ENCODE measurements at regions not wholly inside any gene's neighbourhood (a gene's known extent, or its start where the extent isn't known, plus 50 kb on each side); places are given as distances from the start of the nearest gene placed in this dataset.

DNA sequence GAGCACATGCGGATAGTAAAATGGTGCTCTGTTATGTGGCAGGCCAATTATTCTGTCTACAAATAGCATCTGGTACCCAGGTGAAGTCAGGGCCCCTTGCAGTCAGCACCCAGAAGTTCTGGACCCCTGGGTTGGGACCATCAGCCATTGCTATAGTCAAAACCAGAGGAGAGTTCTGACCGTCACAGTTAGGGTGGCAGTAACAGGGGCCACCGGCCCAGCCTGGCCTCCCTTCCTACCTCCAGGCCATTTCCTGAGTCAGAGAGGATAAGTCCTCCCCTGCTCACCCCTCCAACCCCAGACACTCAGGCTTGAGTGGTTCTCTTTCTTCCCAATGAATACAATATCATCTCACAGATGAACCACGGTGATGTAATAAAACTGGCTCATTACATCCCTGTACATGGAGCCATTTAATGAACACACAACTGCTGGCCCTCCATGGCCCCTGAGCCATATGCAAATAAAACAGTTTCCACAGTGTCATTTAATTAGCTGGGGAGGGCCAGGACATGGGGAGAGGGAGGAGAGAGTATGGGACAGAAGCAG is 673.6 kb downstream of the MATN1 start:
- intact Hi-C loops (cut with DNase I) = no loop called here
- no peak for ATAC-seq
- DNase-seq (ENCODE audit: low spot score) = peak; percentile 21

- ATAC-seq = no peak
- peak; percentile 9 for DNase-seq (ENCODE audit: low spot score)
- intact Hi-C loops (cut with DNase I) = no loop called here
Observed at GRCh38 chr1:30048905-30049304, 674.5 kb downstream of the MATN1 start.

DNA sequence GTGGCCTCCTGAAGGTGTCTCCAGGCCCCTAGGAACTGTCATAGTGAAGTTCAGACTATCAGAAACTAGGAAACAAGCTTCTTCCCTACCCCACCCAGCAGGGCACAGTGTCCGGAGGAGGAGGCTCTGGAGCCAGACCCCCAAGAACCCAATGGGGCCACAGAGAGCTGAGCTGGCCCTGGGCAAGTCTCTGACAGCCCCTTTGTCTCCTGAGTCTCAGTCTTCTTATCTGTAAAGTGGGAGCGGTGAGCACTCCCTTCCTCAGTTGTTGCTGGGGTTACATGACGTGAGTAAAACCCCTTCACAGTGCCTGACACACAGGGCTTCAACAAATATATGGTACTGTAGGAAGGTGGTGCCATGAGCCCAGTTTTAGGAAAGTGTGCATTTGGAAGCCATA is 675.8 kb downstream of the MATN1 start:
- ATAC-seq (no peak), DNase-seq (ENCODE audit: low spot score) (peak; percentile 25)
- intact Hi-C loops (cut with DNase I) = no loop called here

DNA sequence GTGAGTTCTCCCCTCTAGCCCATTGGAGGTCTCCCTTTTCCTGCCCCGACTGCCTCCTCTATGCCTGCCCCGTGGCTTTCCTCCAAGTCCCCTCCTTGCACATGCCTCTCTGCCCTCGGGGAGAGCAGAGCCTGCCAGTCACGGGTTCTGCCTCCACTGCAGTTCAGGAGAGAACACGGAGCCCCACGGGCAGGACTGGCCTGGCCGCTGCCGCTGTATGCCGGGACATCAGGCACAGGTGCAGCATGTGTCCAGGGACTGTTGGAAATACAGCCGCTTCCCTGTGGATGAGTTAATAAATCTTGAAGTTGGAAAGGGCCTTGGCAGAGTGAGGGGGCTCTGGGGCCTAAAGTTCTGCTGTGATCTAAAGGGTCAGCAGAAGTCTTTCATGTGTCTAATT is 676.6 kb downstream of the MATN1 start:
- peak; percentile 37 for DNase-seq (ENCODE audit: low spot score)
- intact Hi-C loops (cut with DNase I) = no loop called here
- ATAC-seq = no peak

DNA sequence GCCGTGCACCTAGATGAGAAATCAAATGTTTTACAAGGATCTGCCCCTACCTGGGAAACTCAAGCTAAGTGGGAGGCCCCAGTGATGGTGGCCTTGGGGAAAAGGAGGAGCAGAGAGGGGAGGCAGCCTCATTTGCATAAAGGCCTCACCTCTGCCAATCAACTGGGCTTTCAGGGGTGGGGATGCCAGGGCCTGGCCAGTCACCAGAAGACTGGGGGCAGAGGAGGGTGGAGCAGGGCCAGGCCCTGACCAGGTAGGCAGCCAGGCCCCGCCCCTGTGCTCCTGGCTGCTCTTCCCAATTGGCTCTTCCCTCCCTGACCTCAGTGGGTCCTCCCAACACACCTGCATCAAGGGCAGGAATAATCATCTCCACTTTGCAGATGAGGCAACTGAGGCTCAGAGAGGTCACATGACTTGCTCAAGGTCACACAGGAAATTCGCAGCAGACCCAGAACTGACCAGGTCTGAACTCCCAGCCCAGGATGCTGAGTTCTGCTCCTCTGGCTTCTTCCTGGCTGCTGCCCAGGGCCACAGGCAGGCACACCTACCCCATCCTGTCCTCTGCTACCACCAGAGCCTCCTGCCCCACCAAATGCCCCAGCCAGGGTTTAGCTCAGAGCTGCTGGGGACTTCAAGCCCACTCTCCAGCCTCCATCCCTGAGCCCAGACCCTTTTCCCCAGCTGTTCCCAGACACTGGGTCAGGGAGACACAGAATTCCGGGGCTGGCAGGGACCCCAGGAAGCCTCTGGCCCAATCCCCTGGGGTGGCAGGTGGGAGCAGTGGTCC is 677.9 kb downstream of the MATN1 start:
- DNase-seq (ENCODE audit: low spot score) (peak; percentile 39), ATAC-seq (no peak)
- intact Hi-C loops (cut with DNase I) = no loop called here

- DNase-seq (ENCODE audit: low spot score) = no peak
Observed at GRCh38 chr1:30044656-30045144, 678.7 kb downstream of the MATN1 start.

GRCh38 chr1:30043731-30044408 is 679.5 kb downstream of the MATN1 start:
- intact Hi-C loops (cut with DNase I) = no loop called here
- DNase-seq (ENCODE audit: low spot score) (no peak), ATAC-seq (no peak)

More at GRCh38 chr1:30044656-30045144, 678.7 kb downstream of the MATN1 start:
- intact Hi-C loops (cut with DNase I) = no loop called here
- ATAC-seq = no peak

DNA sequence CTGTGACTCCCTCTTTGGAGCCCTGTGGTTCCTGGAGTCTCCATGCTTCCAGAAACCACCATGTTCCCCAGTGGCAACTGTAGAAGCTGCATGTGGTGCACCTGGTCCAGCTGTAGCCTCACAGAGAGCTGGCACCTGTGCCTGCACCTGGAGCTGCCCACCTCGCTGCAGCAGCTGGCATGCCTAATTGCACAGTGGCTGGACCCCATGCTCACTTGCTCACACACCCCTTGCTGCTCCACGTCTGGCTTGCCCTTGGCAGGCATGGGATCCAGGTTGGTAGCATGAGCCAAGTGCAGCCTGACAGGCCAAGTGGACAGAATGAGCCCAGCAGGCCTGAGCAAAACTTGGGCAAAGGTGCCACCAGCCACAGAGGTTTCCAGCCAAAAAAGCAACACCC is 680.1 kb downstream of the MATN1 start:
- DNase-seq (ENCODE audit: low spot score) (no peak), ATAC-seq (no peak)
- intact Hi-C loops (cut with DNase I) = no loop called here

GRCh38 chr1:30042438-30043147 is 680.8 kb downstream of the MATN1 start:
- DNase-seq (ENCODE audit: low spot score) (no peak), ATAC-seq (no peak)
- intact Hi-C loops (cut with DNase I) = no loop called here

DNA sequence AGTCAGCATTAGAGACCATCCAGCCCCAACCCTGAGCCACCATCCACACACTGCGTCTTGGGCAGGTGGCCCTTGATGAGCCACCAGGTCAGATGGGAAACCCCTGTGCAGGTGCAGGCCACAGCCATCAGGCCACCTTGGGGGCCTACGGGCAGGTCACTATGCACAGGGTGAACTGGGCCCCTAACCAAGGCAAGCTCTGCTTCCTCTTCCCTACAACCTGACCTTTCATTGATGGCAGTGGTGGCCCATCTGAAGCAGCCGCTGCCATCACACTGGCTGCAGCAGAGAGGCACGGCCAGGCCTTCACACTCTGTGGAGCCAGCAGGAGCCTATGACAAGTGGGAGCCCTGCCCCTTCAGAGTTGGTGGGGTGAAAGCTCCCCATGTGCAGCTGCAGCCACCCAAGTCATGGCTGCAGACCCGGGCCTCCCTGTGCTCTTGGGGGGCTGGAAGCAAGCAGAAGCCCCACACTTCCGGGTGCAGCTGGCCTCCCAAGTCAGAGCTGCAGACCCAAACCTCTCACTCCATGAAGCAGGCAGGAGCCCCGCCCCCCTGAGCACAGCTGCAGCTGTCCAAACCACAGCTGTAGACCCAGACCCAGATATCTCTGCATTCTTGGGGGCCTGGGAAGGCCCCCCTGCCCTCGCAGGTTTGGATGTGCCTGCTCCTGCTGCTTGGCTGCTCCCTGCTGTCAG is 681.5 kb downstream of the MATN1 start:
- ATAC-seq (no peak), DNase-seq (ENCODE audit: low spot score) (no peak)
- intact Hi-C loops (cut with DNase I) = no loop called here

DNA sequence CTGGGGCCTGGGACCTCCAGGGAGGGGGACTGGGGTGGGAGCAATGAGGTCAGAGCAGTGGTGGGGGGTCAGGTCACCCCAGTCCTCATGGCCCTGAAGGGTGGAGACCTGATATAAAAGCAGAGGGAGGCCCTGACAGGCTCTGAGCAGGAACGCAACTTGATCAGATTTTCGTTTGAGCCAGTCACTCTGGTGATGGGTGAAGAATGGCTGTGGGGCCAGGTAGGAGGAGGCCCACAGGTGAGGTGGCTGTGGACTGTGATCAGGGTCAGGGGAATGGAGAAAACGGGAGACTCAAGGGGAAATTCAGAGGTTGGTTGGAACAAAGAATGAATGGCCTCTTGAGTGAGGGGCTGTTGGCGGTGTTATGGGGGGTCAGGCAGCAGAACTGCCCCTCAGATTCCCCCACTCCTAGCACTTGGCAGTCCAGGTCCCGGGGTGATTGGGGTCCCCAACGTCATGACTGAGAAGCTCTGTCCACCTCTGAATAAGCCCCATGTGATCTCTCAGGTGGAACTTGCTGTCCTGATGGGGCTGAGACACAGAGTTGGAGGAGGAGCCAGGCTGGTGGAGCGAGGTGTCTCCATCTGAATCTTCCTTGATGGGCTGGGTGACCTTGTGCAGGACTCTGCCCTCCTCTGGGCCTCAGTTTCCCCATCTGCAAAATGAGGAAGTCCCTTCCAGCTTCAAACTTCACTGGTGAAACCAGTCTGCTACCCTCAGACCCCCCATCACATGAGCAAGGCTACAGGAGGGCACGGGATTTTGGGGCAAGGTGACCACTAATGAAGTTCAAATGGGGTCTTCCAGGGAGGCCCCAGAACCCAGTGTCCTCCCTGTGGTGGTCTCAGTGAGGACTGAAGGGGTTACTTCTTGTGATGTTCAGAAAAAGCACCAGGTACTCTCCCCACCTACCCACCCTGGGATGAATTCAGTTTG is 683.0 kb downstream of the MATN1 start:
- DNase-seq (ENCODE audit: low spot score) = no peak
- intact Hi-C loops (cut with DNase I) = no loop called here
- no peak for ATAC-seq

DNA sequence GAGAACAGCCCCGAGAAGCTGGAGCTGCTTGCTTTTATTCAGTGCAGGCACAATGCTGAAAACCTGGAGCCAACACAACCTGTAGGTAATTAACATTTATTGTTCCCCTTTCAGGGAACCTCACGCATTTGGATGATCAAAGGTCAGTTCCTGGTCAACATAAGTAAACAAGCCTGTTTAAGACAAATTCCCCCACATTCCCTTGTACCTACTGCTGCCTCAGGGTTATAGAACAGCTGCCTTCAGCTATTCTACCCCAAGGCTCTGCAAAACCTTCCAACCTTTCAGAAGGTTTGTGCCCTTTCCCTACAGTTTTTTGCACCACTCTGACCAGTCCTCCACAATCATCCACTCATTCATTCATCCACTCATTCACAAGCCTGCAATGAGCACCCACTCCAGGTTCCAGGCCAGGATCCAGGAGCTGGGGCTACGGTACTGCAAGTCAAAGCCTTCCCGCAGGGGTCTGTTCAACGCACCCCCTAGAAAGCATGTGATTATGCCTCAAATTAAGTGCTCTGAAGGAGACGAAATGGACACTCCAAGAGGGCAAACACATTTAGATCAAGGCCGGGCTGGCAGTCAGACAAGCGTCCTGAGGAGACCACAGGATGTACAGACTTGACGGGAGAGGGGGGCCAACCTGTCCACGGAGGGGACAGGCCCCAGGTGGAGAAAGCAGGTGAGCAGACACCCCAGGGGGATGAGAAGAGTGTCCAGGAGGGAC is 683.9 kb downstream of the MATN1 start:
- DNase-seq (ENCODE audit: low spot score) (no peak), ATAC-seq (no peak)
- intact Hi-C loops (cut with DNase I) = no loop called here

DNA sequence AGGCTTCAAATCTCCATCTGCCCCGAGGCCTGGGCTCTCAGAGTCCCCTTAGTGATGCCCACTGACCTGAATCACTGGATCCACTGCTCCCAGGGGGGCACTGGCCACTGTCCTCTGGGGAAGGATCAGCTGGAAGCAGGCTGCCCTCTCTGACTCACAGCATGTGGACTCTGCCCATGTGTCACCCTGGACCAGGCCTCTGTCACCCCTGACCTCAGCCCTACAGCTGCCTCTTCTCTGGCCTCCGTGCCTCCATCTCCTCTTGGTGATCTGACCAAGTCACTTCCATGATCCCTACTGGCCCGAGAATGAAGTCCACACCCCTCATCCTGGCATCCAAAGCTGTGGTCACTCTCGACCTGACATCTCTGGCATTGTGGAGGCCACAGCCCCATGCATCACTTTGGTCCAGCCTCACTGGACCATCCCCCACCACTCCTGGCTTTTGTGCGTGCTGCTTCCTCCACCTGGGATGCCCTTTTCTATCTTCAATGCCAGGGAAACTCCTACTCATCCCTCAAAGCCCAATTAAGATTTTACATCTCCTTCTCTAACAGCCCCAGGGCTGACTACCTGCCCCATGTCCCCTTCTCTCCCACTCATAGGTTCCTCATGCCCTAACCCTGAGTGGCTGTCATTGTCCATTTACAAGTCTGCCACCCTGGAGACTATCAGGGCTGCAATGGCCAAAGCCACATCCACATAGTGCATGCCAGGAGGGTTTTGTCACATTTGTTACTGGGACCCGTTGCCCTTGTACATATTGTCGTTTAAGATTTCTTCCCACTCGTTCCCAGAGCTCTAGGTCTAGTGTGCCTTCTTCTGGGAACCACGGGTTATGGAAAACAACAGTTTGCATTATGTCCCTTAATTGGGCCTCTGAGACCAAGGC is 685.0 kb downstream of the MATN1 start:
- no peak for ATAC-seq
- intact Hi-C loops (cut with DNase I) = no loop called here
- DNase-seq (ENCODE audit: low spot score) = no peak

- intact Hi-C loops (cut with DNase I) = no loop called here
- no peak for DNase-seq (ENCODE audit: low spot score)
- ATAC-seq = no peak
Observed at GRCh38 chr1:30037251-30038118, 685.9 kb downstream of the MATN1 start.

DNA sequence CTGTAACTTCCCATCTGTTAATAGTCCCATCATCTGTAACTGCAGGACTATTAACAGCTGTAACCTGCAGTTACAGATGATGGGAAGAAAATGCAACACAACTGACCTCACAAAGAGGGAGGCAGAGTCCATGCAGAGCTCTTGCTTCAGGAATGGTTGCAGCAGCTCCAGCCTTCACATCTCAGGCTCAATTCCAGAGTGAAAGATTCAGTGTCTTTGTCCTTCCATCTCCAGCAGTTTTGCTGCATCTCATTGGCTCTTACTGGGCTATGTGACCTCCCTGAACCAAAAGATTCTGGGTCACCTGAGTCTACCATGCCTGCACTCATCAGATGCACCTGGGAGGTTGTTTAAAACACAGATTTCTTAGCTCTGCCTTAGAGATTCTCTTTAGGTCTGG is 686.7 kb downstream of the MATN1 start:
- DNase-seq (ENCODE audit: low spot score) (no peak), ATAC-seq (no peak)

GRCh38 chr1:30036229-30036547 is 687.2 kb downstream of the MATN1 start:
- ATAC-seq (no peak), DNase-seq (ENCODE audit: low spot score) (no peak)
- intact Hi-C loops (cut with DNase I) = no loop called here

More for the DNA sequence above, 686.7 kb downstream of the MATN1 start:
- intact Hi-C loops (cut with DNase I) = no loop called here

All from sciatic nerve (tissue), 2 donors.